ENCODE measurements at regions not wholly inside any gene's neighbourhood (a gene's known extent, or its start where the extent isn't known, plus 50 kb on each side); places are given as distances from the start of the nearest gene placed in this dataset.
"Not testable (repeated sequence)": the region's sequence is repeated elsewhere in the genome, so short reads cannot be mapped to it uniquely, and the experiment has no call there.

DNA sequence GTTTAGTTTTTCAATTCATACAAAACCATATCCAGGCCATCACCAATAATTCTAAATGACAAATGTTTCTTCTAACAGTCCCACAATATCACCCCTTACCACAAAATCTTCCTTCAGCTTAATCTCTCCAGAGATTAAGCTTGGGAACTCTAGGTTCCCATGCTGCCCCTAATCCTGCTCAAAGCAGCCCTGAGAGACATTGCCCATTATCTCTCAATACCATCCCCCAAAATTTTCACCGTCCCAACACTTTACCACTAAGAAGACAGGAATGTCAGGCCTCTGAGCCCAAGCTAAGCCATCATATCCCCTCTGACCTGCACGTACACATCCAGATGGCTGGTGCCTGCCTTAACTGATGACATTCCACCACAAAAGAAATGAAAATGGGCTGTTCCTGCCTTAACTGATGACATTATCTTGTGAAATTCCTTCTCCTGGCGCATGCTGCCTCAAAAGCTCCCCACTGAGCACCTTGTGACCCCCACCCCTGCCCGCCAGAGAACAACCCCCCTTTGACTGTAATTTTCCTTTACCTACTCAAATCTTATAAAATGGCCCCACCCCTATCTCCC, 1530.9 kb upstream of the SPRY2 start:
- H3K27me3 ChIP-seq (ENCODE audit: control insufficient read depth in 2 of 2, insufficient read depth in 2 of 2, low read length in 2 of 2); H3K36me3 ChIP-seq (ENCODE audit: control insufficient read depth in 2 of 2, insufficient read depth in 2 of 2, low read length in 2 of 2); H3K4me1 ChIP-seq (ENCODE audit: control insufficient read depth in 2 of 2, insufficient read depth in 2 of 2, low read length in 2 of 2); H3K27ac ChIP-seq (ENCODE audit: low read depth in 2 of 2, low read length in 2 of 2); H3K9me3 ChIP-seq (ENCODE audit: control insufficient read depth in 2 of 2, low read length in 2 of 2); H3K4me3 ChIP-seq (ENCODE audit: low read length in 2 of 2); H3K9ac ChIP-seq (ENCODE audit: low read depth in 1 of 2, low read length in 2 of 2): not testable (repeated sequence)

DNA sequence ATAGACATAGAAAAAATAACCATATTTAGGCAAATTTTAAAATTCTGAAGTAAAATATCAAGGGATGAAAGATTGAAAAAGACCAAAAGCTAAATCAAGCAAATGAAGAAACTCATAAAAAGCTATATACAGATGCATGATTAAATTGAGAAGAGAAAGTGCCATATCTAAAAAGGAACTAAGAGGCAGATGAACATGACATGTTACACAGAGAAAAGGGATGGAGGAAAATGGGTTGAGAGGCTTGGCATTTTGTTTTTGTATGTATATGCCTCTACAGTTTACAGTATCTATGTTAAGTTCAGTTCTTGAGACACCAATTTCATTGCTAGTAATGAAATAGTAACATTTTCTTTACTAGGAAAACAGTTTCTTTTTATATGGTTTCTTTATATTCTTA, 1507.4 kb upstream of the SPRY2 start:
- Histone ChIP-seq H3K27me3 (ENCODE audit: control insufficient read depth in 2 of 2, insufficient read depth in 2 of 2, low read length in 2 of 2) (no peaks in the 10 kb centered on the region), H3K27ac (ENCODE audit: low read depth in 2 of 2, low read length in 2 of 2) (no peak overlapping the region), H3K4me3 (ENCODE audit: low read length in 2 of 2) (no peak overlapping the region), H3K36me3 (ENCODE audit: control insufficient read depth in 2 of 2, insufficient read depth in 2 of 2, low read length in 2 of 2) (no peaks in the 10 kb centered on the region), H3K9ac (ENCODE audit: low read depth in 1 of 2, low read length in 2 of 2) (no peak overlapping the region), H3K9me3 (ENCODE audit: control insufficient read depth in 2 of 2, low read length in 2 of 2) (no peaks in the 10 kb centered on the region), H3K4me1 (ENCODE audit: control insufficient read depth in 2 of 2, insufficient read depth in 2 of 2, low read length in 2 of 2) (no peaks in the 10 kb centered on the region)

DNA sequence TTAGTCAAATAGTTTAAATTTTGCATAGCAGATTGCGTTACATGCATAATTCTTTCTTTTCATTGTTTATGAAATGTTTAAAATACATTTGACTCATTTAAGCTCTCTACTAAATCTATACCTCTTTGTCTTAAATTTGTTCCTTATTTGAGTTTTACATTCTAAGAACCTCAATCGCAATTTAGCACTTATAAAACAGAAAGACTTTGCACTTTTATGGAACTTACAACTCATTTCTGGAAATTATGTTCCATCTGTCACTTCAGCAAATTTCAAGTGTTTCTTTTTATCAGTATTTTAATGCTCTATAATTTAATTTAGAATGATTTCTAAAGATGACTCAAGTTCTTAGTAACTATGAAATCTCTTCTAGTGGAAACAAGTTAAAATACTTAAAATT, 1505.8 kb upstream of the SPRY2 start:
- no peak overlapping the region for H3K9ac ChIP-seq (ENCODE audit: low read depth in 1 of 2, low read length in 2 of 2)
- no peaks in the 10 kb centered on the region for H3K36me3 ChIP-seq (ENCODE audit: control insufficient read depth in 2 of 2, insufficient read depth in 2 of 2, low read length in 2 of 2)
- no peak overlapping the region for H3K4me3 ChIP-seq (ENCODE audit: low read length in 2 of 2)
- H3K9me3 ChIP-seq (ENCODE audit: control insufficient read depth in 2 of 2, low read length in 2 of 2) = no peaks in the 10 kb centered on the region
- no peaks in the 10 kb centered on the region for H3K27me3 ChIP-seq (ENCODE audit: control insufficient read depth in 2 of 2, insufficient read depth in 2 of 2, low read length in 2 of 2)
- no peaks in the 10 kb centered on the region for H3K4me1 ChIP-seq (ENCODE audit: control insufficient read depth in 2 of 2, insufficient read depth in 2 of 2, low read length in 2 of 2)
- H3K27ac ChIP-seq (ENCODE audit: low read depth in 2 of 2, low read length in 2 of 2) = no peak overlapping the region

DNA sequence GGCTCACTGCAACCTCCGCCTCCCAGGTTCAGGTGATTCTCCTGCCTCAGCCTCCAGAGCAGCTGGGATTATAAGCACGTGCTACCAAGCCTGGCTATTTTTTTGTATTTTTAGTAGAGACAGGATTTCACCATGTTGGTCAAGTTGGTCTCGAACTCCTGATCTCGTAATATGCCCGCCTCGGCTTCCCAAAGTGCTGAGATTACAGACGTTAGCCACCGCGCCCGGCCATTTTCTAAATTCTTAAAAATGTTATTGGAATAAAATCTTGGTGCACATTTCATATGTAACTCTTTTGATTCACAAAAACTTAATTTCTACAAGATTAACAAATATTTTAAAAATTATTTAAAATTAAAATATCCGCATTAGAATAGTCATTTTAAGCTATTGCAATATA, 1480.3 kb upstream of the SPRY2 start:
- Histone ChIP-seq H3K27me3 (ENCODE audit: control insufficient read depth in 2 of 2, insufficient read depth in 2 of 2, low read length in 2 of 2) (no peaks in the 10 kb centered on the region), H3K27ac (ENCODE audit: low read depth in 2 of 2, low read length in 2 of 2) (no peak overlapping the region), H3K4me3 (ENCODE audit: low read length in 2 of 2) (no peak overlapping the region), H3K36me3 (ENCODE audit: control insufficient read depth in 2 of 2, insufficient read depth in 2 of 2, low read length in 2 of 2) (no peaks in the 10 kb centered on the region), H3K9me3 (ENCODE audit: control insufficient read depth in 2 of 2, low read length in 2 of 2) (peaks cover 4 to 5% of the 10 kb centered on the region in 2 donors), H3K4me1 (ENCODE audit: control insufficient read depth in 2 of 2, insufficient read depth in 2 of 2, low read length in 2 of 2) (no peaks in the 10 kb centered on the region), H3K9ac (ENCODE audit: low read depth in 1 of 2, low read length in 2 of 2) (no peak overlapping the region)

DNA sequence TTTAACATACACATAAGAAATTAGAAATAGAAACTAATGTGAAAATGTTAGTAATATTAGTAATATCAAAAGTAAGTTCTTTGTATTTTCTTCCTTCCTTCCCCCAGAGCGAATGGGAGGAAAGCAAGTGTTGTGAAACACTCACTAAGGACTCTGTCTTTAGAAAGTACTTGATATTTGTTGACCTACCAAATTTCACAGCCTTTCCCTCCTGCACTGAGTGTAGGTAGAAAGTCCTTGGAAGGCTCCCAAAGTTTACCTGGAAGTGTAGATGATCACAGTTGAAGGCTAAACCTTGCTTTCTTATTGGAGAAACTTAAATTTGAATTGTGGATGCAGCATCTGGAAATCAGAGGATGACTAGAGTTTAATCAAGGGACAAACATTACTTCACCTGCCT, 1459.5 kb upstream of the SPRY2 start:
- H3K4me1 ChIP-seq (ENCODE audit: control insufficient read depth in 2 of 2, insufficient read depth in 2 of 2, low read length in 2 of 2) = no peaks in the 10 kb centered on the region
- H3K36me3 ChIP-seq (ENCODE audit: control insufficient read depth in 2 of 2, insufficient read depth in 2 of 2, low read length in 2 of 2) = no peaks in the 10 kb centered on the region
- H3K9ac ChIP-seq (ENCODE audit: low read depth in 1 of 2, low read length in 2 of 2) = no peak overlapping the region
- H3K4me3 ChIP-seq (ENCODE audit: low read length in 2 of 2) = no peak overlapping the region
- H3K27me3 ChIP-seq (ENCODE audit: control insufficient read depth in 2 of 2, insufficient read depth in 2 of 2, low read length in 2 of 2) = no peaks in the 10 kb centered on the region
- H3K27ac ChIP-seq (ENCODE audit: low read depth in 2 of 2, low read length in 2 of 2) = no peak overlapping the region
- H3K9me3 ChIP-seq (ENCODE audit: control insufficient read depth in 2 of 2, low read length in 2 of 2) = no peaks in the 10 kb centered on the region

DNA sequence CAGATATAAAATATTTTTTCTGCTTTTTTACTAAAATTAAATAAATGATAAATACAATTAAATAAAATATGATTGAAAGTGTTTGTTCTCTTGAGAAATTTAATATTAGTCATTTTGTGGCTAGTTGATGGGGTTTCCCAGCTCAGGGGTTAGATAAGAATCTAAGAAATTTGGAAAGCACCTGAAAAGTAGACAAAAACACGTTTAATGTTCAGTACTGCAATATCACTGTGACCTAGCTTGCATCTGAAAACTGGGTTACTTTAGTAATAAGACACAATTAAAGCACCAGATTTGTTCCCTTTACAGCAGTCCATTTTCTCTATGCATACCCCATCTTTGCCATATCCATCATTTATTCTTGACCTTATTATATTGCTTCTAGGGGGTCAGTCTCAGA, 1454.8 kb upstream of the SPRY2 start:
- Histone ChIP-seq H3K36me3 (ENCODE audit: control insufficient read depth in 2 of 2, insufficient read depth in 2 of 2, low read length in 2 of 2) (no peaks in the 10 kb centered on the region), H3K4me3 (ENCODE audit: low read length in 2 of 2) (no peak overlapping the region), H3K4me1 (ENCODE audit: control insufficient read depth in 2 of 2, insufficient read depth in 2 of 2, low read length in 2 of 2) (no peaks in the 10 kb centered on the region), H3K27me3 (ENCODE audit: control insufficient read depth in 2 of 2, insufficient read depth in 2 of 2, low read length in 2 of 2) (no peaks in the 10 kb centered on the region), H3K9ac (ENCODE audit: low read depth in 1 of 2, low read length in 2 of 2) (no peak overlapping the region), H3K27ac (ENCODE audit: low read depth in 2 of 2, low read length in 2 of 2) (no peak overlapping the region), H3K9me3 (ENCODE audit: control insufficient read depth in 2 of 2, low read length in 2 of 2) (no peaks in the 10 kb centered on the region)

DNA sequence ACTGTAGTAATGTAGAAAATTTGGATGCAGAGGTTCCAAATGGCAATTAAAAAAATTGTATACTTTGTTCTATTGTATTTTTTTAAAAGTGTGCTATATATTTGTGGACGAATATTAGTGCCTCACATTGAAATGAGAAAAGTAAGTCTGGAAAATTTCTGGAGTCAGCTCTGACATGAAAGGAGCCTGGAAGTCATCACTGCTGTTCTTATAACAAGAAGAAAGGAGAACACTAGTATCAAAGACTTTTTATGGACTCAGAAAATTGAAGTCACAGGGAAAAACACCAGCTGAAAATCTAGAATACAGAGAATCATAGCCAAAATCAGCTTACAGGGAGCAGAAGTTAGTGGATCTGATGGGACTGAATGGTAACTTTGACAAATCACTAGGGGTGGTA, 1450.7 kb upstream of the SPRY2 start:
- Histone ChIP-seq H3K4me1 (ENCODE audit: control insufficient read depth in 2 of 2, insufficient read depth in 2 of 2, low read length in 2 of 2) (no peaks in the 10 kb centered on the region), H3K9ac (ENCODE audit: low read depth in 1 of 2, low read length in 2 of 2) (no peak overlapping the region), H3K27me3 (ENCODE audit: control insufficient read depth in 2 of 2, insufficient read depth in 2 of 2, low read length in 2 of 2) (no peaks in the 10 kb centered on the region), H3K4me3 (ENCODE audit: low read length in 2 of 2) (no peak overlapping the region), H3K36me3 (ENCODE audit: control insufficient read depth in 2 of 2, insufficient read depth in 2 of 2, low read length in 2 of 2) (no peaks in the 10 kb centered on the region), H3K27ac (ENCODE audit: low read depth in 2 of 2, low read length in 2 of 2) (no peak overlapping the region), H3K9me3 (ENCODE audit: control insufficient read depth in 2 of 2, low read length in 2 of 2) (no peaks in the 10 kb centered on the region)

DNA sequence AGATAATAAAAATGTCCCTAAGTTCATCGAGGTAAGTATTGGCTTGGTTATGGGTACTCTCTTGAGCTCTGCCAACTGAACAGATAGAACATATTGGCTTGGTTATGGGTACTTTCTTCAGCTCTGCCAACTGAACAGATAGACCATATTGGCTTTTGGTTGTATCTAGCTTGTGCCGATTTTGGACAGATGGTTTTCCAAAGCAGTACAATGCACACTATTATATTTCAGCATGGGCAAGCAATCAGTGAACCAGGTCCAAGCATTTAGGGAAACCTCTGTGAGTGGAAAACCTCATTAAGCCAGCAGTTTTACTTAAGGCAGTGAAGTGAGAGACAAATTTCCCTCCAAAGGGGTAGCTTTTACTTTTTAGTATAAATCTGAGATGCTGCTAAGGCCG, 1440.5 kb upstream of the SPRY2 start:
- no peaks in the 10 kb centered on the region for H3K36me3 ChIP-seq (ENCODE audit: control insufficient read depth in 2 of 2, insufficient read depth in 2 of 2, low read length in 2 of 2)
- H3K9me3 ChIP-seq (ENCODE audit: control insufficient read depth in 2 of 2, low read length in 2 of 2) = no peaks in the 10 kb centered on the region
- H3K27me3 ChIP-seq (ENCODE audit: control insufficient read depth in 2 of 2, insufficient read depth in 2 of 2, low read length in 2 of 2) = no peaks in the 10 kb centered on the region
- no peak overlapping the region for H3K9ac ChIP-seq (ENCODE audit: low read depth in 1 of 2, low read length in 2 of 2)
- no peaks in the 10 kb centered on the region for H3K4me1 ChIP-seq (ENCODE audit: control insufficient read depth in 2 of 2, insufficient read depth in 2 of 2, low read length in 2 of 2)
- no peak overlapping the region for H3K27ac ChIP-seq (ENCODE audit: low read depth in 2 of 2, low read length in 2 of 2)
- H3K4me3 ChIP-seq (ENCODE audit: low read length in 2 of 2) = no peak overlapping the region

DNA sequence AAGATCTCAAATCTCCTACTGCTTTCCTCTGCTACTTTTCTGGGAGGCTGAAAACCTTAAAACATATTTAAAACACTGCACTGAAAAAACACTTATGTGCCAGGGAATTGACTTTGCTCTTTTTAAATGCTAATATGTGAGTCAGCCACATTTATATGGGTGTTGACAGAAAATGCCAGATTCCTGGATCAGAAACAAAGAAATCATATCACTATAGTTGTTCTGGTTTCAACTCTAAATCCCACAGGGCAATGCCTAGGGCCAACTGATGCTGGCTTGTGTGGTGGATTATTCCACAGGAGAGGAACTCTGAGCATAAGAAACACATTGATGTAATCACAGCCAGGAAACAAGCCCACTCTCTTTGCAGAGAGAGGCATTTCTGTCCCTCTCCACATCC, 1439.0 kb upstream of the SPRY2 start:
- Histone ChIP-seq H3K27ac (ENCODE audit: low read depth in 2 of 2, low read length in 2 of 2) (no peak overlapping the region), H3K4me1 (ENCODE audit: control insufficient read depth in 2 of 2, insufficient read depth in 2 of 2, low read length in 2 of 2) (no peaks in the 10 kb centered on the region), H3K4me3 (ENCODE audit: low read length in 2 of 2) (no peak overlapping the region), H3K36me3 (ENCODE audit: control insufficient read depth in 2 of 2, insufficient read depth in 2 of 2, low read length in 2 of 2) (no peaks in the 10 kb centered on the region), H3K9ac (ENCODE audit: low read depth in 1 of 2, low read length in 2 of 2) (no peak overlapping the region), H3K27me3 (ENCODE audit: control insufficient read depth in 2 of 2, insufficient read depth in 2 of 2, low read length in 2 of 2) (no peaks in the 10 kb centered on the region), H3K9me3 (ENCODE audit: control insufficient read depth in 2 of 2, low read length in 2 of 2) (no peaks in the 10 kb centered on the region)

DNA sequence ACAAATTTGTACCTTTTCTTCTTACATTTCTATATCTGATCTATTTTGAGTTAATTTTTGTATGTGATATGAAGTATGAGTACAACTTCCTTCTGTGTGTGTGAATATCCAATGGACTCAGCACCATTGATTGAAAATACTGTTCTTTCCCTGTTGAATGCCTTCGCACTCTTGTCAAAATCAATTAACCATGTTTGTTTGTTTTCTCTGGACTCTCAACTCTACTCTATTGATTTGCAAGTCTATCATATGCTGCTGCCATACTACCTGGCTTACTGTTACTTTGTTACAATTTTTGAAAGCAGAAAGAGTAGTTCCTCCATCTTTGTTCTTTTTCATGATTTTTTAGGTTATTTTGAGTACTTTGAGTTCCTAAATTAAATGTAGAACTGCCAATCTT, 1437.4 kb upstream of the SPRY2 start:
- H3K27me3 ChIP-seq (ENCODE audit: control insufficient read depth in 2 of 2, insufficient read depth in 2 of 2, low read length in 2 of 2) = no peaks in the 10 kb centered on the region
- H3K9me3 ChIP-seq (ENCODE audit: control insufficient read depth in 2 of 2, low read length in 2 of 2) = no peaks in the 10 kb centered on the region
- H3K9ac ChIP-seq (ENCODE audit: low read depth in 1 of 2, low read length in 2 of 2) = no peak overlapping the region
- H3K27ac ChIP-seq (ENCODE audit: low read depth in 2 of 2, low read length in 2 of 2) = no peak overlapping the region
- no peaks in the 10 kb centered on the region for H3K4me1 ChIP-seq (ENCODE audit: control insufficient read depth in 2 of 2, insufficient read depth in 2 of 2, low read length in 2 of 2)
- no peak overlapping the region for H3K4me3 ChIP-seq (ENCODE audit: low read length in 2 of 2)
- no peaks in the 10 kb centered on the region for H3K36me3 ChIP-seq (ENCODE audit: control insufficient read depth in 2 of 2, insufficient read depth in 2 of 2, low read length in 2 of 2)

DNA sequence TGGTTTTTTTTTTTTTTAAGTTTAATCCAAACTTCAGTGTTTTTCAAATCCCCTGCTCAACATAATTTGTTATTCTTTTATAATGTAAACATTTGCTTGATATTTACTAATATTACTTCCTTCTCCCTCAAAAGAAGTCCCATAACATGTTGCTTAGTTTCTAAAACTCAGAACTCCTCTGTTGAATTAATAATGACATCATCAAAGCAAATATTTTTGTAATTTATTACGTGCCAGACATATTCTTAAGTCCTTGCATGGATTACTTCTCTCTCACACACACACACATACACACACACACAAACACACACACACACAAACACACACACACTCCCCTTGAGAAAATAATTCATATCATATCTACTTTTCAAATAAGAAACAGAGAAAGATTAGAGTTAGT, 1432.3 kb upstream of the SPRY2 start:
- Histone ChIP-seq H3K4me3 (ENCODE audit: low read length in 2 of 2) (no peak overlapping the region), H3K36me3 (ENCODE audit: control insufficient read depth in 2 of 2, insufficient read depth in 2 of 2, low read length in 2 of 2) (no peaks in the 10 kb centered on the region), H3K27me3 (ENCODE audit: control insufficient read depth in 2 of 2, insufficient read depth in 2 of 2, low read length in 2 of 2) (no peaks in the 10 kb centered on the region), H3K9ac (ENCODE audit: low read depth in 1 of 2, low read length in 2 of 2) (no peak overlapping the region), H3K27ac (ENCODE audit: low read depth in 2 of 2, low read length in 2 of 2) (no peak overlapping the region), H3K4me1 (ENCODE audit: control insufficient read depth in 2 of 2, insufficient read depth in 2 of 2, low read length in 2 of 2) (no peaks in the 10 kb centered on the region), H3K9me3 (ENCODE audit: control insufficient read depth in 2 of 2, low read length in 2 of 2) (no peaks in the 10 kb centered on the region)

Measured in mucosa of rectum (tissue), 2 donors.